Neural progenitor cell (in vitro differentiated cells): ENCODE measurements at regions not wholly inside any gene's neighbourhood (a gene's known extent, or its start where the extent isn't known, plus 50 kb on each side); places are given as distances from the start of the nearest gene placed in this dataset.

Experiments
- CTCF ChIP-seq: fragments of 200-600 bp; sonication (generic); IDR thresholded peaks from 2 replicates; pipeline ENCODE4 v1.5.1; 2017; ENCODE audit warnings: antibody characterized with exemption, mild to moderate bottlenecking
- EZH2 ChIP-seq: fragments of 200-600 bp; sonication (generic); IDR thresholded peaks from 2 replicates; pipeline ENCODE4 v1.6.1; 2017; ENCODE audit warnings: antibody characterized with exemption, mild to moderate bottlenecking, moderate library complexity
- EZH2phosphoT487 ChIP-seq: fragments of 200-600 bp; sonication (generic); IDR thresholded peaks from 2 replicates; pipeline ENCODE4 v1.6.1; 2017; ENCODE audit warnings: antibody characterized with exemption

- TF ChIP-seq CTCF (no peak), EZH2 (no peak), EZH2phosphoT487 (no peak)
Measured at GRCh38 chr14:23899788-23900187, 53.8 kb upstream of the DHRS4 start.
